ENCODE measurements at regions not wholly inside any gene's neighbourhood (a gene's known extent, or its start where the extent isn't known, plus 50 kb on each side); places are given as distances from the start of the nearest gene placed in this dataset.
A peak's percentile ranks its signal among the peaks of the same experiment; 100 is the strongest.
"Not testable (repeated sequence)": the region's sequence is repeated elsewhere in the genome, so short reads cannot be mapped to it uniquely, and the experiment has no call there.

DNA sequence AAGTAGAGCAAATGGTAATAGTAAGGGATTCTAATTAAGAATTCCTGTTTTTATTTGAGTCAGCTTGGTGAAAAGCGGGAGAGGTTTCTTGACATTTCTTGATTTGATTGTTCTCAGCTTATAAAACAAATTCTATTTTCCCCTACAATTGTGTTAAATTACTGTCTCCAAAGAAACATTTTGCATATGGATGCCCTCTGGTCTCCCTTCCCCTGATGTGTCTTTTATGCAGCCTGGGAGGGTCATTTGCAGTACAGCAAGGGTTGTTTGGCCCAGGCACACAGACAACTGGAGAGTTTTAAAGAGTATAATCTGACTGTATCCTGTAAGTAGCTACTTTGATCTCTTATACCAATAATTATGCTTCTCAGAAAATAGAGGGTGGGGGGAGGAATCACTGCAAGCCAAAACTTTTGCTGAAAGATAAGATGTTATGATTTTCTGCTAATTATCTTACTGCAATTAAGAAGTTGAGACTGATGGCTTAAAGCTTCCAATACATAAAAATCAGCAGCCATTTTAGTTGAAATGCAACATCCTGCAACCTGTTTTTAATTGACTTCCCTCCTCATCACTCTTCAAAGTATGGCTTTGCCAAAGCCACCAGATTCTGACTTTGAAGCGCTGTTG is 204.1 kb upstream of the SEMA6A start:
- DNase-seq (ENCODE audit: low spot score), result no peak

DNA sequence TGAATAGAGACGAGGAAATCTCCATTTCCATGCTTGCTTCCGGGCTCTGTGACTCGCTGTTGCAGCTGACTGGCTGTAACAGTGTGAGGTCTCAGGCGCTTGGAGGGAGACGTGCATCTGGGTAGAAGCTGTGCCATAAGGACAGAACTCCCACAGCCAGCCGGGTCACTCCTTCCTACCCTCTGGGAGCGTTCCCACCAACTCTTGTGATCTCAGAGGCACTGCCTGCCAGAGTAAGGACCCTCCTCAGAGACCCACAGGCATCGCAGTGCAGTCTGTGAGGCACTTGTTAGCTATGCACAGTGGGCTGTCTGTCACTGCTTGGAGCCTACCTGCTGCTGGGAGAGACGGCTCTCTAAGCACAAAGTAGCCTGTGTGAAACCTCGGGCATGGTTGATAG is 203.4 kb upstream of the SEMA6A start:
- no peak for DNase-seq (ENCODE audit: low spot score)

DNA sequence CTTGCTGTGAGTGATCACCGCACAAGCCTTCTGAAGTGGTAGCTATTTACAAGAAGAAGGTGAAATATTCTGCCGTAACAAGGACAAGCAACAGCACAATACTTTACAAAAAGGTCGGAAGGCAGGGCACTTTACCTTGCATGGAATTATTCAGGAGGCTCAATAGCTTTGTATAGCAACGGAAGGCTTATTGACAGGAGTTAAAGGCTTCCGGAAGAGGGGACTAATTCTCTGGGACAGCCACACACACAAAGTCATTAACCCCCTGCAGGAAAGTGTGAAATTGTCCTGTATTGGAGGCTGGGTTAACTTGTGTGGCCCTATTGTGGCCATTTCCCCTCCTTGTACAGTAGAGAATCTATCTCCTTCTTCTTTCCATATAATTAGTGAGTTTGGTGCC is 199.3 kb upstream of the SEMA6A start:
- no peak for DNase-seq (ENCODE audit: low spot score)

DNA sequence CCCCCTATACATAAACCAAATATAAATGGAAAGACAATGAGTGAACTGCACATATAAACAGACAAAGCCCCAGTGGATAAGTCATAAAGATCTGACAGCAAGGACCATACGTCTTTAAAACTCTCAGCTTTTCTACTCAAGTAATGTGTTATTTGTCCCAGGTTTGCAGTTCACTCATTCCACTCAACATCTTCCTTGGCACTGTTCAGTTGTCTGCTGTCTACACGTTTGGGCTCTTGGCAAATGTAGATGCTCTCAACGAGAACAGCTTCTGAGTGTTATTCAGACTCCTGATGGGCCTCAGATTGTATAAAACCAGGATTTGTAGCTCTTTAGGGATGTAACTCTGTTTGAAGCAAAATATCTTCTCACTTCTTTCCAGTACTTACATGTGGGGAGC is 198.2 kb upstream of the SEMA6A start:
- no peak for DNase-seq (ENCODE audit: low spot score)

DNA sequence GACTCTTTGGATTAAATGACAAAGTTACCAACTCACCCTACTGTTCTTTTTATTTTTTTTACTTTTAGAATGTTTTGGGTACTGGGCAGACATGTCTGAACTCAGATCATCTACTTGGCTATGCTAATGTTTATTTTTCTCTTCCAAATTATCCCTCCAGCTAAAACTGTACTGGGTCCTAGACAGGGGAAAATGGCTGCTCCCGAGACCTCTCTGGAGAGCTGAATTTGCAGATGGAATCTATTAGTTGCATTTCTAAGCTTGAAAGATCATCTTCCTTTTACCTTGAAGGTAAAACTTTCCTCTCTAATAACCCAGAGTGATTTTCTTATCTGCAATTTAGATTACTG is 197.5 kb upstream of the SEMA6A start:
- DNase-seq (ENCODE audit: low spot score), result no peak

DNA sequence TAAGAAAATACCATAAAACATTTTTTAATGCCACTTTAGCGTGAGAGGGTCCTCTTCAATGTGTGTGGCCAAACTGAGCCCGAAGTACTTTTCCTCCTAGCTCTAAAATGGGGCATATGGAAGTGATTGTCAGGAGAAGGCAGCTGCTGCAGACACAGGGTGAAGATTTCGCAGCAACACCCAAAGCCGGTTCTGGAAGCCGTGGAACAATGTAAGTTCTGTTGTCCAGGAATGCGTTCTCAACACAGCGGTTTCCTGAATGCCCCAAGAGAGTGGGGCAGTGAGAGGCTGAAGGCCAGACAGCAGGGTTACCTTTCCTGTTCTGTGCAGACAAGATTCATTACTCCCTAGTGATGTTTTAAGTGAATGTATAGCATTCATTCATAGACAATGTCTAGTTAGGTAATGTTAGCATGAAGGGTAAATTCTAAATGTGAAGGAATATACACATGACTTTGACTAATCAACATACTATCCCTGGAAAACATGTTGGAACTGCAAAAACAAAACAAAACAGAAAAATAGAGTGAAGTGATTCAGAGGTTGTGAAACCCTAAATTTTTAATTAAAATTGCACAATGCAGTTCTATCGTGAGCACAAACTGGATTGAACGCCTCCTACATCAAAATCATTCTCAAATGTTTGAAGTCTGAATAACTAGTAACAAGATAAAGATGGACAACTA is 197.0 kb upstream of the SEMA6A start:
- no peak for DNase-seq (ENCODE audit: low spot score)

DNA sequence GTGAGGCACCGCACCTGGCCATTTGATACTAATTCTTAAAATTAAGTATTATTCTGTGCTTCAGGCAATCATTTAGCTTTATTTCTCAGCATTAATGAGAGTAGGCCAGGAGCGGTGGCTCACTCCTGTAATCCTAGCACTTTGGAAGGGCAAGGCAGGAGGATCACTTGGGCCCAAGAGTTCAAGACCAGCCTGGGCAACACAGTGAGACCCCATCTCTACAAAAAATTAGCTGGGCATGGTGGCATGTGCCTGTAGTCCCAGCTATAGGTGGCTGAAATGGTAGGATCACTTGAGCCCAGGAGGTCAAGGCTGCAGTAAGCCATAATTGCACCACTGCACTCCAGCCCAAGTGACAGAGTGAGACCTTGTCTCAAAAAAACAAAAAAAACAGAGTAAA is 195.3 kb upstream of the SEMA6A start:
- DNase-seq (ENCODE audit: low spot score), result not testable (repeated sequence)

DNA sequence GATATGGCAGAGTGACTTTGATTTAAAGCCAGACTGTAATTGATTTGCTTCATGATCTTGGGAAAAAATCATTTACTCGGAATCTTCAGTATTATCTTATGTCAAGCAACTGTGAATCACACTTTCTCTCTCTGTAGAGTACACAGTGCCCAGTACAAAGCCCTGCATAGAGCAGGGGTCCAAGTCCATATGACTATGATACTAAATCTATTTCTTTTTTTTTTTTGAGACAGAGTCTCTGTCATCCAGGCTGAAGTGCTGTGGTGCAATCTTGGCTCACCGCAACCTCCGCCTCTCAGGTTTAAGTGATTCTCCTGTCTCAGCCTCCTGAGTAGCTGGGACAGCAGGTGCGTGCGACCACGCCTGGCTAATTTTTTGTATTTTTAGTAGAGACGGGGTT is 194.8 kb upstream of the SEMA6A start:
- no peak for DNase-seq (ENCODE audit: low spot score)

DNA sequence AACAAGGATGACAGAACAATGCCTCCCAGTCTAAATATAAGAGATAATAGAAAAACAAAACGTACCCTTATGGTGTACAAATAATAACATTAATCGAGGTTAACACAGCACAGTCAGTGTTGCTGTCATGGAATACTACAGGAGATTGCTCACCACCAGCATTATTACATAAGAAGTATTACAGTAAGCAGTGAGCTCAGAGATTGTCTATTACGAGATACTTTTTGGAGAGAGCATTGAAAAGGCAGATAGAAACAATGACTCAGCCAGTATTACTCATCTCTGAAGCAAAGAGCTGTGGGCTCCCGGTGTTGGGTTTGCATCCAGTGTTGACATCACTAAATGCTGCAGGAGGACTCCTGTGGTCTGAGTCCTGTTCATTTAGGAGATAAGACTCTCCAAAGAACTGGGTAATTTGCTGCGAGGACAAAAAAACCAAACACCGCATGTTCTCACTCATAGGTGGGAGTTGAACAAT is 191.9 kb upstream of the SEMA6A start:
- peak; percentile 52 for DNase-seq (ENCODE audit: low spot score)

DNA sequence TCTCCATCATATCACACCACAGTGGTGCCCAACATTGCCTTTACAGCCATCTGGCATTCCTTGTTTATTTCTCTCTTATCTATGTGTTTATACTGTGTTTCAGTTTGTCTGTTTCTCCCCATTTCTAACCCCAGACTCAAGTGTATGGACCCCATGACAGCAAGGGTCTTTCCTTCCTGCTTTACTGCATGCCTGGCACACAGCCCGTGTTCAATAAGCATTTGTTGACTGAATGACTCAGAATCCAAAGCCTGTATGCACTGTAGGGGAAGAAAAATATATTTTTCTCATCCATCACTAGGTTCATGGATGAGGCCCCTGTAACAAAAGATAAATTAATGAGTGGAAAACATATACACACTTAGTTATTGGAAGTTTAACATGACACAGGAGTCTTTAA is 190.8 kb upstream of the SEMA6A start:
- no peak for DNase-seq (ENCODE audit: low spot score)

DNA sequence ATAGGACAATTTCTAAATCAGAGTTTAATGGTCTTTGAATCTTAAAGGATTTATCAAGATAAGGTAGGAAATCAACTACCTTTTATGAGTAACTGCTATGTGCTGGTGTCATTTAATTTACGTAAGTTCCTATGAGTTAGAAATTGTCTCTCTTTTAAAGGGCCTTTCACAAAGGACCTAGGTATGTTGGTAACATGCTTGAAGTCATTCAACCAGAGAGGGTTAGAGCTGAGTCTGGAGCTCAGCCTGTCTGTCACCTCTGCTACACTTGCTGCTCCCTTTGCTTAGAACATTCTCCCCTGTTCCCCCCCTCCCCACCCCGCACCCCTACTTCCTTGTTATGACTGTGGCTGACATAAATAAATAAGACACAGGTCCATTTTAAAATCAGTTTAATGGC is 190.3 kb upstream of the SEMA6A start:
- no peak for DNase-seq (ENCODE audit: low spot score)

DNA sequence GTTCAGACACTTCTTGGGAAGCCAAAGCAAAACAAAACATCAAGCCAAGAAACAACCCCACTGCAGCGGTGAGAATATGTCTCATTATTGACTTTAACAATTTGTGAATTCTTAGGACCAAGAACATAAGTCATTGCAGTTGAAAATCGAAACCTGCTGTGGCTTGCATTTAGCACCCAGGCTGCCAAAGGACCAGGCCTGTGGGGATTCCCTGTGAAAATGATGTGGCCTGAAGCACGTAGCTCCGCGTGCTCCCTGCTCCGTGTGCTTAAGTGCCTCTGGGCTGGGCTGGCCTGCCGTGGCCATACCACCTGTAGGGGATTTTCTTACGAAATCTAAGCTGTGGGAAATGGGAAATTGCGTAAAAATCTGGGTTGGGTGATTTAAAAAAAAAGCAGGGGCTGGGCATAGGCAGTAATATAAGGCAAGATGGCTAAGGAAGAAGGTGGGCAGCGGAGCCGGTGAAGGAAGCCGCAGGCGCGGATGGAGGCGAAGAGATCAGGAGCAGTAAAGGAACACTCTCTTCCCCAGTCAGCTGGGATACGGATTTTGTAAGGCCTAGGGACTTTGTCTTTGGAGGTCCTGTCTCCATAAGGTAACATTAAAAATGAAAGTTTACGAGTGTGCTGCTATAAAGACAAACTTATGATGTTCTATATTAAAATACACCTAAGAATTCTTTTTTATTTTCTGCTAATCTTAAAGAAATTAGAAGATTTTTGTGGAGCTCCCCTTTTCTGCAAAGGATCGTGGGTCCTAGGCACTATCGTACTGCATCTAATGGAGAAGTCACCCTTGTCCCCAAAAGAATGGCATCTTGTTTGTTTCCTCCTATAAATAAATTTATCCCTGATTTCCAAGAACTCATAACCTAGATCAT is 189.6 kb upstream of the SEMA6A start:
- no peak for DNase-seq (ENCODE audit: low spot score)

DNA sequence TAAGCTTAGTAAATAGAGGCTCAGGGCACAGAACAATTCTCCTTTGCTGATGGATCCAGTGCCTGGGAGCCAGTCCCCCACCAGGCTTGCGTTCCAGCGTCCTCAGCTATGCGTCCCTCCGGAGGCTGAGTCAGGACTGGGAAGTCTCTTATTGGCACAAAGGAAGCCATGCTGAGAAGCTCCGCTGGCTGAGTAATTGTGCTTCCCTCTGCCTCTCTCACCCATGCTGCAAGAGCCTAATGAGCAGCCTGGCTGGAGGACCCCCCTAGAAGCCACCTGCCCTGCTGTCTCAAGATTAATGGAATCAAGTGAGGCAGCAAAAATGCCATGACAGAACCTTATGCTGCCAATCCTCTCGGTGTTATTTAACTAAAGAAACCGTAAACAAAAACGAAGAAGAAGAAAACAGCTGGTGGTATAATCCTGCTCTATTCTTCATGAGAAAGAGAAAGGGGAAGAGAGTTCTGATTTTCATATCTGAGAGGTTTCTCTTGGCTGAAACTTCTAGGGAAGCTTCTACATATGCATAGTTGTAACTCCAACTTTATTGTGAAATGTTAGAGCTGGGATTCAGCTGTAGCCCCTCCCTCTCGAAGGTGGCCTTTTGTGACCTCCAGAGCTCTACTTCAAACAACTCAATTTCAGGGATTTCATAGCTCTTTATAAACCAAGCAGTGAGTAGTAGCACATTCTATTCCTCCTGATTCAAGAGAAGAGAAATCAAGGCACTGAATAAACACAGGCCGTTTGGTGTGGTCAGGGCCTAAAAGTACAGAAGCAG is 185.4 kb upstream of the SEMA6A start:
- DNase-seq (ENCODE audit: low spot score), result no peak

DNA sequence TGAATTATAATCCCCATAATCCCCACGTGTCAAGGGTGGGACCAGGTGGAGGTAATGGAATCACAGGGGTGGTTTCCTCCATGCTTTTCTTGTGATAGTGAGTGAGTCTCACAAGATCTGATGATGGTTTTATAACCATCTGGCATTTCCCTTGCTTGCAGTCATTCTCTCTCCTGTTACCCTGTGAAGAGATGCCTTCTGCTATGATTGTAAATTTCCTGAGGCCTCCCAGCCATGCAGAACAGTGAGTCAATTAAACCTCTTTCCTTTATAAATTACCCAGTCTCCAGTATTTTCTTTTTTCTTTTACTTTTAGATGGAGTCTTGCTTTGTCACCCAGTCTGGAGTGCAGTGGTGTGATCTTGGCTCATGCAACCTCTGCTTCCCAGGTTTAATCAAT is 182.7 kb upstream of the SEMA6A start:
- DNase-seq (ENCODE audit: low spot score), result no peak

DNA sequence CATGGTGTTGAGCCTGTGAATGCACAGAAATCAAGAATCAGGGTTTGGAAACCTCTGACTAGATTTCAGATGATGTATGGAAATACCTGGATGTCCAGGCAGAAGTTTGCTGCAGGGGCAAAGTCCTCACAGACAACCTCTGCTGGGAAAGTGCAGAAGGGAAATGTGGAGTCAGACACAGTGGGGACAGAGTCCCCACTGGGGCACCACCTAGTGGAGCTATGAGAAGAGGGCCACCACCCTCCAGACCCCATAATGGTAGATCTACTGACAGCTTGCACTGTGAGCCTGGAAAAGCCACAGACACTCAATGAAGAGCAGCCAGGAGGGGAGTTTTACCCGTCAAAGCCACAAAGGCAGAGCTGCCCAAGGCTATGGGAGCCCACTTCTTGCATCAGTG is 181.9 kb upstream of the SEMA6A start:
- no peak for DNase-seq (ENCODE audit: low spot score)

DNA sequence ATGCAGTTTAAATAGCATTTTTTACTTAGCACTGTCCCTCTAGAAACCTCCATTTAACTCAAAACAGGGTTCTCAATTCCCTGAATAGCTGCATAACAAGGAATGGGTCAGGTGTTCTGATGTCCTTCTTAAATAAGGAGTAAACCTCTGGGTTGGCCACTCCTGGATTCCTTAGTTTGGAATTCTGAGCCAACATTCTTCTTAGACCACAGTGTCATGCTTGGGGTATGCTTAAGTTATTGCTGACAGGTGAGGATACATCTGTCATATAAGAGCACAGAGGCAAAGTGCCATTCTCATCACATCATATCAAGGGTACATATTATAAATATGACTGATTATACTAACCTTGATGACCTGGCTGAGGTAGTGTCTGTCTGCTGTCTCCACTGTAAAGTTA is 179.9 kb upstream of the SEMA6A start:
- no peak for DNase-seq (ENCODE audit: low spot score)

DNA sequence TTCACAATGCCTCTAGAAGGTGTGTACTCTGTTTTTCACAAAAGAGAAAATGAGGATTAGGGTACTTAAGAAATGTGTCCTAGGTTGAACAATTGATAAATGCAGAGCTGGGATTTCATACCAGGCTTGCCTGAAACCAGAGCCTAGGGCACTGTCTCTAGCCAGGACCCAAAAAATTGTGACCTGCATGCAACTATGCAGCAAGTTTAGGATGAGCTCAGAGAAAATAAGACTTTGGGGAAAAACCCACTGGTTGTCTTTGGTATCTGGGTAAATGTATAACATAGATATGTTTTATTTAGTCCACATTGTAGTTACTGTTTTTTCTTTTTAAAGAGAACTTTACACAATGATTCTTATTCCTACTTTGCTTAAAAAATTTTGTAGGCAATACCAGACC is 177.1 kb upstream of the SEMA6A start:
- DNase-seq (ENCODE audit: low spot score), result no peak

DNA sequence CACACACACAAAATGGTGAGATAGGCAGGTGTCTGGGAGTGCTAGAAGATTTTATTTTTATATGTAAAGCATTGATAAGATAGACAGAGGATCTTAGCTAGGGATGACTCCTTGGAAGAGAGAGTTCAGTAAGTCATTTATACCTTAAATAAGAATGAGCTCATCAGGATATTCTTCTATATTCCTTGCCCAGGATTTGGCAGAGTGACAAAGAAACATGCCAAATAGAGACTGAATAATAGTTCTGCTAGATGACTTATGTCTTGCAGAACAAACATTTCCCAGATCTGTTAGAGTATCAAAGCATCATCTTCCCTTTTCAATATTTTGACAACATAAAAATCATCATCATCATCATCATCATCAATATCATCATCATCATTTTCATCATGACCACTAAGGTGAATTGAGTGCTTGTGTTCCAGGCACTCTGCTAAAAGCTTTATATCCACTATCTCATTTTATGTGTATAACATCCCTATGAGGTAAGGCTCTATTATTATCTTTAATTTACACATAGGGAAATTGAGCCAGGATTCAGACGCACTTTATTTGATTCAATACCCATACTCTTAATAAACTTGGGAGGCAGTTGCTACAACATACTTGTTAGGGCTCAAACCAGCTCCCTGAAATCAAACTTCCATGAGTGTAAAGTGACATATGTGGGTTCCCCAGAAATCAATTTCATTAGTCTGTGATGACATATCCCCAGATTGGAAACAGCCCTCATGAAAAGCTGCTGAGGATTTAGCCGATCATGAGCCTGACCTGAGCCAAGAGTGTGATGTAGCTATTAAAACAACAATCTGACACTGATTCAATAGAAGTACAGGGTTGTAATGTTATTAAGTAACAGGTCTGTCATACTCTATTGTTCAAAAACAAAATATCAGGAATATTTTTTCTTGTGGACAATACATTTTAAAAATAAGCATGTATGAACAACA is 176.3 kb upstream of the SEMA6A start:
- no peak for DNase-seq (ENCODE audit: low spot score)

DNA sequence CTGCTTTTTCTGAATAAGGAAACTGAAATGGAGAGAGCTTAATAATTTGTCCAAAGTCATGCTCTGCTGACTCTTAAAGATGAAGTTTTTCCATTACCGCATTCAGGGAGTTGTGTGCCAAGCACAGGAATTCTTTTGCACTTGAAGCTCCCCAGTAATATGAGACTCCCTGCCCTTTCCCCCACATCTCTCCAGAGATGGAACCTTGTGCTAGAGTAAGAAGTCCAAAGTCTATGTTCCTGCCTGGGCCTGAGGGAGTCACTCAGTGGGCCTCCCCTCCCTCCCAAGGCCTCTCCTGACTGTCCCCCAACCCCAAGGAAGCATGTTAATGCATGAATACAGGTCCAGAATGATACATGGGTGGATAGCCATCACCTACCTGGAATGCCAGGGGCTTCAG is 173.3 kb upstream of the SEMA6A start:
- DNase-seq (ENCODE audit: low spot score), result no peak

DNA sequence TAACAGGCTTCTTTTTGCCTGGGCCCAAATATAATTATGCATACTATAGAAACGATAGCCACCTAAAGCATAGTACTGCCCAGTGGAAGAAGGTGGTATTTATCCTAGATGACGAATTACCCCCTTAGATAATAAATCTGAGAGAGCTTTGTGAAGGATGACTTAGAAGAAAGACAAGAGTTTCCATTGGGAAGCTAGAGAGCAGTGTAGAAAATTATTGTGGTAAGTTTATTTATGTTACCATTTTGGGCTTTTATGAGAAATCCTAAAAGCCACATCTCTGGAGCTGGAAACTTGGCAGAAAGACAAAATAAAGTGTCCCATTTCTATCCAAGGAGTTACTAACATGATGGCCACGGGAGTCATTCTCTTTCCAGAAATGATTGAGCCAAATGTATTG is 172.0 kb upstream of the SEMA6A start:
- DNase-seq (ENCODE audit: low spot score), result no peak

DNA sequence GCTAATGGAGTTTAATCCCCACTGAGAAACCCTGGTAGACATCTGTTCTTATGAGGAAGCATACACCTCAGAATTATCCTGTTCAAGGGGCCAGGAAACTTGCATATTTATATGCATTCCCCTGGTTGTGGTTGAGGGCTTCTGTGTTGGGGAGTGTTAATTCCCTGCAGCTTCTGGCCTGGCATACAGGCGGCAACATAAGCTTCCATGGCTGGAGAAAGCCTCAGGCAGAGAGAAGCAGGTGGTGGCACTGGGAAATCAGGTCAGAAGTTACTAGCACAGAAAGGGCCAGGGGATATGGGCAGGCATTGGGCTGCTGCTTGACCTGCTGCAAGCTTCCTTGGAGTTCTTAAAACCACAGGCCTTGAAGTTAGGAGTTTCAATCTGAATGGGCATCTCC is 166.1 kb upstream of the SEMA6A start:
- no peak for DNase-seq (ENCODE audit: low spot score)
